G401.6 (cell line): ENCODE measurements at regions not wholly inside any gene's neighbourhood (a gene's known extent, or its start where the extent isn't known, plus 50 kb on each side); places are given as distances from the start of the nearest gene placed in this dataset.

ENCODE experiments used
- FAIRE-seq: peaks from 2 replicates; lab custom pipeline; 2012; peaks lifted over from hg19 to GRCh38; lab: Jason Lieb, UNC

DNA sequence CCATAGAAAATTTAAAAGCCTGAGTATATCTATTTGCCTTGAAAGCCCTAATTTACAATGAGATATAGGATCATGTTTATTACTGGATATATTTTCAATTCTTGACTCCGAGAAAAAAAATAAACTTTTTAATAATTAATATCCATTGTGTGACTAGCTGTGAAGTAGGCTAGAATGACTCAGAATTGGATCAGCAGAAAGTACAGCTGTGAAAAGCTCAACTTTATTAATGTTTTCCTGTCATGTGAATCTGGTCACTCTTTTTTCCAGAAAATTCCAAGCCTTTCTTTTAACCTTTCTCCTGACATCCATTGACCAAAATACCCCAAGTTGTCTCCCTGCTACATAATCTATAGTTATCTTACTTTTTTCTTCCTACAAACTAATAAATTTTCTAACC, 171.8 kb upstream of the PACRGL start:
- FAIRE-seq = no peak

DNA sequence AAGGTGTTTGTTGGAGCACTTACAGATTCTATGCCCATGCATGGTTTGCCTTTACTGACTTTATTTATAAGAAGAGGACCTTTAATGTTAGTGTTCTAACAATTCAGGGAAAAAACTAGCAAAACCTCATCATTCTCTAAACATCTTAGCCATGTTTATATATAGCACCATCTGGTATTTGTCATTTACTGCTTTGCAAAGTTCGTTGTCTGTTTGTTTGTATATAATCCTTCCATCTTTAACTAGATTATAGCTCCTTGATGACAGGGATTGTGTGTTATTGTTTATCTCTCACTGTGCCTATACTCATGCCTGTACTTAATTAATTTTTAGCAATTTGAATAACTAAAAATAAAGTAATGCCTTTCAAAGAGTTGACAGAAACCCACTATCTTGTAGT, 170.6 kb upstream of the PACRGL start:
- no peak for FAIRE-seq

- FAIRE-seq = no peak
These were observed 168.0 kb upstream of the PACRGL start for GRCh38 chr4:20532116-20532790.

GRCh38 chr4:20532871-20533870, 167.1 kb upstream of the PACRGL start:
- no peak for FAIRE-seq

DNA sequence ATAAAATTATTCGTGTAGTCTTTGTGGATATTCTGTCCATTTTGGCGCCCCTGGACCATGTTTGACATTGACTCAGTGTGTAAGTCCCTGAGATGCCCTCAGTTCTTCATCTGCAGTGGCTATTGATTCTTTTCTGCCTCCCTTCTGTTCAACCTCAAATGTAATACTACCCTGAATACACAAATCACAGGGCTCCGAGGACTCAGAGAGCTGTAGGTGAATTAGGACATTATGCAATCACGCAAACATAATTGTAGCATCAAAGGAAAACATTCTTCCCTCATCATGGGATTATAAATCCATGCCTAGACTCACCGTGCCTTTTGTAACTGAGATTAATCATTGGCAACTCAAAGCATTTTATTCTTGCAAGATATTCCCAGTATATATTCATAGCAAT, 161.4 kb upstream of the PACRGL start:
- no peak for FAIRE-seq

GRCh38 chr4:20543131-20543530, 157.1 kb upstream of the PACRGL start:
- FAIRE-seq = no peak

- FAIRE-seq = peak; percentile 90
These were observed 155.6 kb upstream of the PACRGL start for GRCh38 chr4:20544645-20545044.

DNA sequence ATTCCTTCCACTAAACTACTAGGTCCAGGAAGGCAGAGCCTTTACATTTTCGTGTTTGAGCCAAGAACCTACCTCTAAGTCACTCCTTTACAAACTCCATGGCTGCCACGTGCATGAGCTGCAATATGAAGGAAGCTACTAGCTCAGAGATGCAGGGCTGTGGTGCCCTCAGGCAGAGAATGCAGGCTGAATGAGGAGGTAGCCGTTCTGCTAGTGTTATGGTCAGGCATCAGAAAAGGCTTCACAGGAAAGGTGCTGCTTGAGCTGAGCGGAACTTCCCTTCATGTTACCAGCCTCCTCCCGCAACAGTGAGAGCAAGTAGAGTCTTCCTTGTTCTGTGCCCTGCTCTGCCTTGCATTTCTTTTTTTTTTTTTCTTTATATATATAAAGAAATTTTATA, 148.3 kb upstream of the PACRGL start:
- no peak for FAIRE-seq

- FAIRE-seq = no peak
These were observed 146.1 kb upstream of the PACRGL start for GRCh38 chr4:20554134-20554533.

DNA sequence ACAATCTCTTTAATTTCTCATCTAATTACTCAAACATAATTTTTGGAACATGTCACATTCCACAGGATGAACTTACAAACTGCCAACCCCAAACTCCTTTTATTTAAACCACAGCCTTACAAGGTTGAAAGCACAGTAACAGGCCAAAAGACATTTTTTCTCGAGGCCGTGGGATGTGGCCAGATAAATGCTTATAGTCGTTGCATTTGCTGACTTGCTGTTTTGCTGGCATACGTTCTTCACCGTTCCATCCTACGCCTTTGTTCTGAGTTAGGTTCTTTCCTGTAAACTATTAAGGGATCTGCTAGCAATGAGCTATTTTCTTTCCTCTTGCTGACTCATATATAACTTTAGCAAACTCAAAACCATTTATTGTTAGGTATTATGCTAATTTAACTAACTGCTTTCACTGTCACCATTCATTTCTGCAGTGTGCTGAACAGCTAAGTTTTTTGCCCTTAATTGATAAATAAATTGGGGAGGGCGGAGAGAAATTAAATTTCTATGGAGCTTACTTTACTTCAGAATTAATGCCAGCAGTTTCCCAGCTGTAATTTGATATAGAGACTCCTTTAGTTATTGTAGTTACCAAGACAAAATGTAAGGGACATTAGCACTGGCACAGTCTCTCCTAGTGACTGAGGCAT, 135.1 kb upstream of the PACRGL start:
- FAIRE-seq = no peak

GRCh38 chr4:20570981-20571715, 129.1 kb upstream of the PACRGL start:
- FAIRE-seq = no peak

- no peak for FAIRE-seq
These were observed 127.3 kb upstream of the PACRGL start for GRCh38 chr4:20572976-20573375.

GRCh38 chr4:20574986-20575385, 125.3 kb upstream of the PACRGL start:
- FAIRE-seq = no peak

DNA sequence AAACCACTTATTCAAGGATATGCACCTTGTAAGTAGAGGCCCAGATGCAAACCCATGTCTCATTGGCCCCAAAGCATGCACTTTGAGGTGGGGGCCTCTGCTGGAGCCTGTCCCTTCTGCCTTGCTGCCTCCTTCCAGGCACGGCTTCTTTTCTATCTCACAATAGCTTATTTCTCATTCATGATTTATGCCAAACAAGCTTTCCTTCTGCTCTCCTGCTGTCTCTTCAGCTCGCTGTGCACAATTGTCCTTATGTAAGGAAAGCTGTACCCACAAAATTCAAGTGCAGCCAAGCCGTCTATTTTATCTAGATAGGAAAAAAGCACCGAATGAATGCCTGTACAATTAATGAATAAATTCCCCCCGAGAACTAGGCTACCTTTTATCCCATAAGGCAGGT, 124.8 kb upstream of the PACRGL start:
- no peak for FAIRE-seq

DNA sequence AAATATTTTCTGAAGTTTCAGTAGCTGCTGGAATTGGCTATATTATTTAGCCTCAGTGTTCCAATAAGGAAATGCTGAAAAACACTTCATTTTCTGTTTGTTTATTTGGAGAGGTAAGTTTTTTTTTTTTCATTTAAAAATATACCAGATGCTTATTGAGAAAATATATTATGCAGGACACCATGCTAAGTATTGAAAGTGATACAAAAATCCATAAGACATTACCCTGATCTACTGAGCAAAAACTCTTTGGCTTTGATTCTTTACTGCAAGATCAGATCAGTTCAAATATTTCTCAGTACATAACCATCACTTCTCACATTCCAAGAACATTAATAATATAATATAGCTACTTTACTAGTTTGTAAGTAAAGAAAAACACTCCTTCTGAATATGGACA, 123.4 kb upstream of the PACRGL start:
- FAIRE-seq = no peak

- no peak for FAIRE-seq
These were observed 122.6 kb upstream of the PACRGL start for GRCh38 chr4:20577702-20578101.

- no peak for FAIRE-seq
These were observed 119.4 kb upstream of the PACRGL start for GRCh38 chr4:20580907-20581306.

- no peak for FAIRE-seq
These were observed 110.8 kb upstream of the PACRGL start for GRCh38 chr4:20589436-20589835.

- FAIRE-seq = no peak
These were observed 109.4 kb upstream of the PACRGL start for GRCh38 chr4:20590849-20591248.

- FAIRE-seq = no peak
These were observed 108.7 kb upstream of the PACRGL start for GRCh38 chr4:20591571-20591970.

DNA sequence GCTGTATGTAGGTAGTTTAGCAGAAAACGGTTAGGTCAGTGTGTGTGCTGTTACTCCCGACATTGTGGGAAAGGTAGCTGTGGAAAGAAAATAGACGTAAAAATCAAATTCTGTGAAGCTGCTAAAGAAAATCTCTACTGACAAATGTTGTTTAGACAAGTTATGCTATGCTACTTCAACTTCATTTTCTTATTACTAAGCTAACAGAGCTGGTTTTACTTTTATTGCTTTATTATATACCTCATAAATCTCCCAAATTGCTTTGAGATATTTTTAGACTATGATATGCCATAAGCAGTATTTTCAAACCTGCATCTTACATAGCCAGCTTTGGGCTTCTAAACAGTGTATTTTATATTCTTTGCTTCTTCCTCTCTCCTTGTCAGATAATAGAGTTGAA, 108.2 kb upstream of the PACRGL start:
- no peak for FAIRE-seq

GRCh38 chr4:20592663-20593062, 107.6 kb upstream of the PACRGL start:
- no peak for FAIRE-seq
